K562 (cell line): ENCODE measurements at regions not wholly inside any gene's neighbourhood (a gene's known extent, or its start where the extent isn't known, plus 50 kb on each side); places are given as distances from the start of the nearest gene placed in this dataset.

Source experiments
- ATAC-seq: fragments of 200-7000 bp; cut with Tn5 transposase; 3 replicates; pipeline ENCODE4 v1.9.1; 2020; ENCODE audit warnings: moderate library complexity
- BruUV-seq: library from RNA; stranded (reverse); fragments of 400-500 nt; replicated peaks from 2 replicates; lab custom pipeline; 2021; lab: Mats Ljungman, UMichigan
- CTCF ChIA-PET: fragments of 300-600 bp; formaldehyde crosslinking; extraction: SDS; loops from one replicate; lab custom pipeline; 2021; ENCODE audit warnings: low intra/inter-chr PET ratio; lab: Yijun Ruan, JAX
- POLR2A ChIA-PET: fragments of 300-600, 350-650 bp; sonication (Branson Sonifier 250); formaldehyde crosslinking; extraction: SDS; loops from one replicate; lab custom pipeline; 2021; ENCODE audit warnings: antibody characterized with exemption, inconsistent platforms; lab: Yijun Ruan, JAX
- DNase-seq, 4 experiments: peaks; one replicate each; pipeline versions ENCODE4 v3.0.0 to v3.0.0-alpha.2; 2011 to 2018; ENCODE audit warnings: low spot score in 3 of 4, mixed read lengths in 3 of 4; ENCODE audit errors: extremely low read depth in 1 of 4
- FAIRE-seq: peaks from 2 replicates; lab custom pipeline; 2011; peaks lifted over from hg19 to GRCh38; lab: Jason Lieb, UNC
- H2AFZ ChIP-seq: 2 replicates; pipeline ENCODE4 v1.6.0; 2011; ENCODE audit warnings: low read depth, low read length, control low read depth, inconsistent platforms
- H3K27ac ChIP-seq: fragments of 200-600 bp; 3 replicates; pipeline ENCODE4 v1.8.0; 2011; ENCODE audit warnings: low read depth, mild to moderate bottlenecking, control low read depth, inconsistent platforms, low read length, moderate library complexity, mixed read lengths; ENCODE audit errors: extremely low read depth
- H3K27me3 ChIP-seq, 2 experiments: fragments of 300-600 bp in 1 of 2; 2 replicates in 1 of 2; 3 replicates in 1 of 2; pipeline versions ENCODE4 v1.6.0 to v1.8.0; 2011; ENCODE audit warnings: inconsistent platforms in 2 of 2, low read length in 2 of 2, mild to moderate bottlenecking in 1 of 2, mixed read lengths in 1 of 2, moderate library complexity in 1 of 2; ENCODE audit not compliant: control insufficient read depth in 2 of 2, insufficient read depth in 2 of 2
- H3K36me3 ChIP-seq: fragments of 300-600 bp; 3 replicates; pipeline ENCODE4 v1.8.0; 2011; ENCODE audit warnings: mild to moderate bottlenecking, low read length, inconsistent platforms; ENCODE audit not compliant: control insufficient read depth, insufficient read depth
- H3K4me1 ChIP-seq, 2 experiments: fragments of 200-600 bp in 1 of 2; replicated peaks in 1 of 2; 2 replicates in 1 of 2; 3 replicates in 1 of 2; pipeline versions ENCODE4 v1.5.1 to v1.8.0; 2011; ENCODE audit warnings: inconsistent platforms in 2 of 2, low read length in 2 of 2, mild to moderate bottlenecking in 1 of 2, mixed read lengths in 1 of 2, moderate library complexity in 1 of 2; ENCODE audit not compliant: control insufficient read depth in 2 of 2, insufficient read depth in 2 of 2
- H3K4me2 ChIP-seq: 2 replicates; pipeline ENCODE4 v1.6.1; 2011; ENCODE audit warnings: low read length, control low read depth, inconsistent platforms, mixed read lengths; ENCODE audit not compliant: insufficient read depth
- H3K4me3 ChIP-seq: fragments of 200-600 bp; sonication (generic), shearing (Covaris generic); 2 replicates; pipeline ENCODE4 v1.5.1; 2016; ENCODE audit warnings: control low read depth, inconsistent platforms
- H3K79me2 ChIP-seq: fragments of 200-600 bp; 3 replicates; pipeline ENCODE4 v1.8.0; 2011; ENCODE audit warnings: low read length, inconsistent platforms; ENCODE audit not compliant: control insufficient read depth, insufficient read depth
- H3K9ac ChIP-seq, 2 experiments: 2 replicates each; pipeline versions ENCODE4 v1.6.0 to v1.6.1; 2011; ENCODE audit warnings: low read depth in 2 of 2, low read length in 2 of 2, control low read depth in 1 of 2, inconsistent platforms in 1 of 2, mild to moderate bottlenecking in 1 of 2, mixed read lengths in 1 of 2; ENCODE audit not compliant: insufficient read depth in 1 of 2
- H3K9me1 ChIP-seq: one replicate; pipeline ENCODE4 v1.6.0; 2011; ENCODE audit warnings: inconsistent platforms, mild to moderate bottlenecking, low read length, moderate library complexity; ENCODE audit not compliant: control insufficient read depth, insufficient read depth
- H3K9me3 ChIP-seq: replicated peaks from 2 replicates; pipeline ENCODE4 v1.5.1; 2011; ENCODE audit warnings: low read depth, low read length, inconsistent platforms; ENCODE audit not compliant: control insufficient read depth, insufficient read depth
- H4K20me1 ChIP-seq: replicated peaks from 2 replicates; pipeline ENCODE4 v1.6.1; 2011; ENCODE audit warnings: low read length, inconsistent platforms, mixed read lengths; ENCODE audit not compliant: control insufficient read depth, insufficient read depth
- EGR1 ChIP-seq: fragments of 450-650 bp; conservative IDR thresholded peaks from 2 replicates; pipeline ENCODE4 v1.6.1; 2017; ENCODE audit warnings: mild to moderate bottlenecking
- LCOR ChIP-seq: sonication (generic); formaldehyde crosslinking; IDR thresholded peaks from 2 replicates; pipeline ENCODE4 v1.8.0; 2022; ENCODE audit warnings: mild to moderate bottlenecking, missing genetic modification reagents
- MAFG ChIP-seq: fragments of 450-650 bp; conservative IDR thresholded peaks from 2 replicates; pipeline ENCODE4 v1.6.1; 2016; ENCODE audit warnings: missing genetic modification characterization, missing compliant biosample characterization
- NFE2 ChIP-seq: IDR thresholded peaks from 2 replicates; pipeline ENCODE4 v1.6.1; 2014; ENCODE audit warnings: antibody characterized with exemption, low read depth
- WGBS: fragments of 100-300 bp; shearing (Covaris generic); methylation state at CpG from one replicate; pipeline ENCODE4 v1.1.6; 2016; ENCODE audit warnings: low coverage, mixed read lengths; ENCODE audit not compliant: insufficient coverage; ENCODE audit errors: missing lambda C conversion rate; 5-methylcytosine and 5-hydroxymethylcytosine counted together
- in situ Hi-C: fragments of 300-500 bp; cut with MboI; formaldehyde crosslinking; loops from 4 replicates; pipeline ENCODE4 v1.15.0; 2018; ENCODE audit warnings: inconsistent platforms, mixed read lengths
- intact Hi-C: fragments of 100-400 bp; cut with micrococcal nuclease; formaldehyde crosslinking; loops from 2 replicates; pipeline ENCODE4 v1.14.2; 2022
- TF ChIP-seq, protein P1 (sequence below): fragments of 250-450 bp; sonication (Bioruptor Pico); IDR thresholded peaks from 2 replicates; pipeline ENCODE4 v1.4.0; 2020; ENCODE audit warnings: mild to moderate bottlenecking, moderate library complexity, borderline replicate concordance
- TF ChIP-seq, protein P2 (sequence below): fragments of 450-650 bp; formaldehyde crosslinking; IDR thresholded peaks from 2 replicates; pipeline ENCODE4 v1.4.0; 2020; ENCODE audit warnings: mild to moderate bottlenecking, moderate library complexity

DNA sequence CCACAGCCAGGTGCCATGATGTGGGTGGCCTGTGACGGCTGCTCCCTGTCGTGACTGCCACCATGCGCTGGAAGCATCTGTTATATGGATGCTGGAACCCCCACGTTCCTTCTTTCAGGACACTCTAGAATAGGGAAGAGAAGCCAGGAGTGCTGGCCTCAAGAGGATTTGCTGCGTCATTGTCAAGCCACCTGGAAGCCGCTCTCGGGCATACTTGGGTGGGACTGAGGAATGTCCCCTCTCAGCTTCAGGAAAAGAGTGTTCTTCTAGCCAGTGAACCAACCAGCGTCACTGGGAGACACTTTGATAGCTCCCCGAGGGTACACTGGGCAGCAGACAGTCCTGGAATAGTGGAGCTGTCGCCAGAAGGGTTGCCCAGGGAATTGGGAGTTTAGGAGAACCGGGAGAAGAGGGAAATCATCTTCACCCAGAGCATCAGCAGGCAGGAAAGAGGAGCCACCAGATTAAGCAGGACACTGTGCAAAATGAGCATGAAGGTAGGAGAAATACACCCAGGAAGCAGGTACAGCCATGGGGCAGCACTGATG is 130.8 kb upstream of the SASH1 start:
- Histone ChIP-seq H3K4me2 (no peak overlapping the region), H3K9ac (no peak overlapping the region), H3K9me3 (no peaks in the 10 kb centered on the region), H3K4me1 (no peaks in the 10 kb centered on the region), H2AFZ (no peak overlapping the region), H3K36me3 (no peaks in the 10 kb centered on the region), H4K20me1 (peaks cover 4% of the 10 kb centered on the region; the same call in 1 of the 2 replicates), H3K4me3 (no peak overlapping the region), H3K79me2 (no peaks in the 10 kb centered on the region), H3K9me1 (no peaks in the 10 kb centered on the region), H3K27me3 (peaks cover 15 to 16% of the 10 kb centered on the region in 2 experiments), H3K27ac (no peak overlapping the region)
- TF ChIP-seq NFE2 (peak; percentile 48), EGR1 (no peak), LCOR (CRISPR knock-in tag) (no peak), MAFG (tag) (peak; percentile 37; the same call in 1 of the 2 replicates)
- TF ChIP-seq, protein P1, sequence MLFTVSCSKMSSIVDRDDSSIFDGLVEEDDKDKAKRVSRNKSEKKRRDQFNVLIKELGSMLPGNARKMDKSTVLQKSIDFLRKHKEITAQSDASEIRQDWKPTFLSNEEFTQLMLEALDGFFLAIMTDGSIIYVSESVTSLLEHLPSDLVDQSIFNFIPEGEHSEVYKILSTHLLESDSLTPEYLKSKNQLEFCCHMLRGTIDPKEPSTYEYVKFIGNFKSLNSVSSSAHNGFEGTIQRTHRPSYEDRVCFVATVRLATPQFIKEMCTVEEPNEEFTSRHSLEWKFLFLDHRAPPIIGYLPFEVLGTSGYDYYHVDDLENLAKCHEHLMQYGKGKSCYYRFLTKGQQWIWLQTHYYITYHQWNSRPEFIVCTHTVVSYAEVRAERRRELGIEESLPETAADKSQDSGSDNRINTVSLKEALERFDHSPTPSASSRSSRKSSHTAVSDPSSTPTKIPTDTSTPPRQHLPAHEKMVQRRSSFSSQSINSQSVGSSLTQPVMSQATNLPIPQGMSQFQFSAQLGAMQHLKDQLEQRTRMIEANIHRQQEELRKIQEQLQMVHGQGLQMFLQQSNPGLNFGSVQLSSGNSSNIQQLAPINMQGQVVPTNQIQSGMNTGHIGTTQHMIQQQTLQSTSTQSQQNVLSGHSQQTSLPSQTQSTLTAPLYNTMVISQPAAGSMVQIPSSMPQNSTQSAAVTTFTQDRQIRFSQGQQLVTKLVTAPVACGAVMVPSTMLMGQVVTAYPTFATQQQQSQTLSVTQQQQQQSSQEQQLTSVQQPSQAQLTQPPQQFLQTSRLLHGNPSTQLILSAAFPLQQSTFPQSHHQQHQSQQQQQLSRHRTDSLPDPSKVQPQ = no peak
- TF ChIP-seq, protein P2, sequence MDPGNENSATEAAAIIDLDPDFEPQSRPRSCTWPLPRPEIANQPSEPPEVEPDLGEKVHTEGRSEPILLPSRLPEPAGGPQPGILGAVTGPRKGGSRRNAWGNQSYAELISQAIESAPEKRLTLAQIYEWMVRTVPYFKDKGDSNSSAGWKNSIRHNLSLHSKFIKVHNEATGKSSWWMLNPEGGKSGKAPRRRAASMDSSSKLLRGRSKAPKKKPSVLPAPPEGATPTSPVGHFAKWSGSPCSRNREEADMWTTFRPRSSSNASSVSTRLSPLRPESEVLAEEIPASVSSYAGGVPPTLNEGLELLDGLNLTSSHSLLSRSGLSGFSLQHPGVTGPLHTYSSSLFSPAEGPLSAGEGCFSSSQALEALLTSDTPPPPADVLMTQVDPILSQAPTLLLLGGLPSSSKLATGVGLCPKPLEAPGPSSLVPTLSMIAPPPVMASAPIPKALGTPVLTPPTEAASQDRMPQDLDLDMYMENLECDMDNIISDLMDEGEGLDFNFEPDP (CRISPR knock-in tag) = no peak
- no TSS peak for BruUV-seq
- intact Hi-C loops (no loop called here), in situ Hi-C loops (no loop called here)
- WGBS = 3% methylated on average over 10 of the region's 11 CpGs
- FAIRE-seq = no peak
- ChIA-PET CTCF (interaction anchor here (0.7 kb wide), 1 partner anchor 45 kb away, joined by 3 read pairs; no protein-coding TSS in a partner anchor), POLR2A (interaction anchor here (0.8 kb wide), 1 partner anchor 920 kb away, joined by 3 read pairs; no protein-coding TSS in a partner anchor)
- ATAC-seq = no peak
- no peak for DNase-seq
